CD8-positive, alpha-beta memory T cell (primary cell): ENCODE measurements at regions not wholly inside any gene's neighbourhood (a gene's known extent, or its start where the extent isn't known, plus 50 kb on each side); places are given as distances from the start of the nearest gene placed in this dataset.

ENCODE experiments used
- CTCF ChIA-PET: fragments of 350-600 bp; sonication (Branson Sonifier 250); formaldehyde crosslinking; loops from one replicate; lab custom pipeline; 2021; ENCODE audit warnings: antibody characterized with exemption; lab: Charles Lee
- POLR2A ChIA-PET: fragments of 350-600 bp; sonication (Branson Sonifier 250); formaldehyde crosslinking; loops from one replicate; lab custom pipeline; 2021; ENCODE audit warnings: antibody characterized with exemption; lab: Charles Lee
- DNase-seq, 5 donors: peaks; one replicate each; pipeline versions ENCODE4 v3.0.0 to v3.0.0-alpha.2; 2020 to 2022; ENCODE audit warnings: mixed read lengths in 1 of 5
- H3K27ac ChIP-seq: one replicate; pipeline ENCODE4 v1.7.0; 2013; ENCODE audit warnings: low read depth, mild to moderate bottlenecking, low read length, moderate library complexity
- H3K27me3 ChIP-seq: 2 replicates; pipeline ENCODE4 v1.7.0; 2013; ENCODE audit warnings: low read length, mild to moderate bottlenecking; ENCODE audit not compliant: insufficient read depth, poor library complexity, severe bottlenecking
- H3K36me3 ChIP-seq: 2 replicates; pipeline ENCODE4 v1.7.0; 2013; ENCODE audit warnings: mild to moderate bottlenecking, low read length, moderate library complexity; ENCODE audit not compliant: insufficient read depth
- H3K4me1 ChIP-seq: 2 replicates; pipeline ENCODE4 v1.7.0; 2013; ENCODE audit warnings: mild to moderate bottlenecking, low read length, moderate library complexity; ENCODE audit not compliant: insufficient read depth
- H3K4me3 ChIP-seq: 2 replicates; pipeline ENCODE4 v1.7.0; 2013; ENCODE audit warnings: mild to moderate bottlenecking, low read length
- H3K9me3 ChIP-seq: 2 replicates; pipeline ENCODE4 v1.7.0; 2013; ENCODE audit warnings: mild to moderate bottlenecking, low read length
- H3K27ac Mint-ChIP-seq, 8 donors: one replicate each; pipeline ENCODE4 v1.8.0; 2020 to 2021; ENCODE audit warnings: mixed read lengths in 8 of 8, mild to moderate bottlenecking in 6 of 8, inconsistent platforms in 3 of 8, moderate library complexity in 3 of 8
- H3K27me3 Mint-ChIP-seq, 2 donors: one replicate each; pipeline ENCODE4 v1.8.0; 2020 to 2021; ENCODE audit warnings: mixed read lengths in 2 of 2, mild to moderate bottlenecking in 1 of 2, moderate library complexity in 1 of 2
- H3K36me3 Mint-ChIP-seq, 3 donors: one replicate each; pipeline ENCODE4 v1.8.0; 2020 to 2021; ENCODE audit warnings: mixed read lengths in 3 of 3, inconsistent platforms in 1 of 3, mild to moderate bottlenecking in 1 of 3
- H3K4me1 Mint-ChIP-seq, 3 donors: one replicate each; pipeline ENCODE4 v1.8.0; 2020 to 2021; ENCODE audit warnings: mixed read lengths in 3 of 3, inconsistent platforms in 1 of 3, mild to moderate bottlenecking in 1 of 3
- H3K4me3 Mint-ChIP-seq, 7 donors: one replicate each; pipeline ENCODE4 v1.8.0; 2020 to 2021; ENCODE audit warnings: mixed read lengths in 7 of 7, mild to moderate bottlenecking in 6 of 7, moderate library complexity in 4 of 7, inconsistent platforms in 2 of 7
- H3K9me3 Mint-ChIP-seq, 5 donors: one replicate each; pipeline ENCODE4 v1.8.0; 2020 to 2022; ENCODE audit warnings: mixed read lengths in 5 of 5, mild to moderate bottlenecking in 3 of 5, moderate library complexity in 2 of 5, inconsistent platforms in 1 of 5

DNA sequence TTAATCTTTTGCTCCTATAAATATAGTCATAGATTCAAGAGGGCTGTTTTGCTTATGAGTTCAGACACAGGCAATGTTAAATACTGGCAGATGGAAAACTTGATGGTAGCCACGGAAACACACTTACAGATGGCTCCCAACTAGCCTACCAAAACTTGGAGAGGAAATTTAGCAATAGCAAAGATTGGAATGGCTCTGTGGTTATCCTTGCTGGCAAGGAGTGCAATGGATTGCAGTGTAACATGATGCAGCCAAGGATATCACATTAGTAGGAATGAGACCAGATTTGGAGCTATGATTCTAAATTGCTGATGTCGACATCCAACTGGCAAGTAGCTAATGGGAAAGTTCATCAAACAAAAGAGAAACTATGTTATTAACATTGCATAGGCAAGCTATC, 791.0 kb upstream of the DIAPH2 start:
- Histone ChIP-seq H3K27me3 (no peaks in the 10 kb centered on the region), H3K4me3 (no peak overlapping the region), H3K27ac (no peak overlapping the region), H3K9me3 (no peaks in the 10 kb centered on the region), H3K36me3 (no peaks in the 10 kb centered on the region), H3K4me1 (no peaks in the 10 kb centered on the region)
- peaks cover 0 to 2% (median 0%) of the 10 kb centered on the region in 5 donors for H3K9me3 Mint-ChIP-seq
- H3K36me3 Mint-ChIP-seq, result no peaks in the 10 kb centered on the region
- H3K27me3 Mint-ChIP-seq, result no peaks in the 10 kb centered on the region
- ChIA-PET POLR2A (no interaction called here), CTCF (no interaction called here)
- no peak overlapping the region for H3K27ac Mint-ChIP-seq
- H3K4me3 Mint-ChIP-seq, result no peak overlapping the region
- no peaks in the 10 kb centered on the region for H3K4me1 Mint-ChIP-seq
- no peak for DNase-seq

DNA sequence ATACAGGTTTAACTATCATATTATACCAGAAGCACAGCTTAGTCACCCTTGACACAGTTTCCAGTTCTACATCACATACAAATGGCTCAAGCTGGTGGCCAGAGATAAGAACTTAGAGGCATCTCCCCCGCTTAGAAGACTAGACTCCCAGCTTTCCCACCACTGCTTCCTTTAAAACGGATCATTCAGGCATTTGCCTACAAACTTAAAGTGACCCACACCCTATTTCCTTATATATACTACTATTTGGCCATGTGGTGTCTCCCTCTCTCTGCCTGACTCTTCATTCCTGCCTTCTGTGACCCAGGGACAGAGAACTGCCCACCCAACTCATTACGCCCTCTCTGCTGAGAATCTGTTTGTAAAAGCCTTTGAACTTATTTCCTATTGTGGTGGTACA, 781.2 kb upstream of the DIAPH2 start:
- no peak overlapping the region for H3K4me3 ChIP-seq
- no peaks in the 10 kb centered on the region for H3K4me1 Mint-ChIP-seq
- ChIA-PET CTCF (no interaction called here), POLR2A (no interaction called here)
- H3K4me1 ChIP-seq, result no peaks in the 10 kb centered on the region
- H3K27me3 ChIP-seq, result no peaks in the 10 kb centered on the region
- no peaks in the 10 kb centered on the region for H3K27me3 Mint-ChIP-seq
- no peak overlapping the region for H3K27ac ChIP-seq
- no peaks in the 10 kb centered on the region for H3K9me3 ChIP-seq
- DNase-seq, result no peak
- no peak overlapping the region for H3K4me3 Mint-ChIP-seq
- no peak overlapping the region for H3K27ac Mint-ChIP-seq
- no peaks in the 10 kb centered on the region for H3K36me3 Mint-ChIP-seq
- no peaks in the 10 kb centered on the region for H3K36me3 ChIP-seq
- no peaks in the 10 kb centered on the region for H3K9me3 Mint-ChIP-seq

DNA sequence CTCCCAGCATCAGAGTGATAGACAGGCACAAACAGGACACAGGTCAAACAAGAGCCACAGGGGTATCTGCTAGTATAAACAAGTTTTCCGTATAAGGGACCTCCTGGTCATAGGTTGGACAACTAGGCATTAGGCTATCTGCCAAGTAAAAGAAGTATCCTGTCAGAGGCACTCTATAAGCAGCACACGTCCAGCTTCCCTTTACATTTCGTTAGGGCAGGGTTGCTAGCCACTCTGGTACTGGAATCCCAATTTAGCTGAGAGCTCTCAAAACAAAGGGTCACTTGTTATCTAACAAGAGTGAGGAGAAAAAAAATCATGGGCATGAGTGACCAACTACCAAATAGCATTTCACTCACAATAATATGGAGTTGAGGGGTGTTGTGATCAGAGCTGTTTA, 780.7 kb upstream of the DIAPH2 start:
- Mint-ChIP-seq H3K36me3 (no peaks in the 10 kb centered on the region), H3K4me1 (no peaks in the 10 kb centered on the region), H3K9me3 (no peaks in the 10 kb centered on the region), H3K4me3 (no peak overlapping the region), H3K27me3 (no peaks in the 10 kb centered on the region), H3K27ac (no peak overlapping the region)
- no peak for DNase-seq
- H3K27ac ChIP-seq, result no peak overlapping the region
- no peaks in the 10 kb centered on the region for H3K9me3 ChIP-seq
- no peak overlapping the region for H3K4me3 ChIP-seq
- CTCF ChIA-PET, result no interaction called here
- POLR2A ChIA-PET, result no interaction called here
- H3K27me3 ChIP-seq, result no peaks in the 10 kb centered on the region
- H3K4me1 ChIP-seq, result no peaks in the 10 kb centered on the region
- H3K36me3 ChIP-seq, result no peaks in the 10 kb centered on the region

GRCh38 chrX:95907081-95907480, 777.6 kb upstream of the DIAPH2 start:
- no peak overlapping the region for H3K4me3 Mint-ChIP-seq
- Histone ChIP-seq H3K27me3 (no peaks in the 10 kb centered on the region), H3K36me3 (no peaks in the 10 kb centered on the region), H3K9me3 (no peaks in the 10 kb centered on the region), H3K4me3 (no peak overlapping the region), H3K4me1 (no peaks in the 10 kb centered on the region), H3K27ac (no peak overlapping the region)
- H3K9me3 Mint-ChIP-seq, result peaks cover 0 to 2% (median 0%) of the 10 kb centered on the region in 5 donors
- H3K27me3 Mint-ChIP-seq, result no peaks in the 10 kb centered on the region
- ChIA-PET CTCF (no interaction called here), POLR2A (no interaction called here)
- no peak for DNase-seq
- no peak overlapping the region for H3K27ac Mint-ChIP-seq
- H3K4me1 Mint-ChIP-seq, result no peaks in the 10 kb centered on the region
- H3K36me3 Mint-ChIP-seq, result no peaks in the 10 kb centered on the region

GRCh38 chrX:95911062-95911461, 773.6 kb upstream of the DIAPH2 start:
- Mint-ChIP-seq H3K9me3 (peaks cover 0 to 4% (median 0%) of the 10 kb centered on the region in 5 donors), H3K4me3 (no peak overlapping the region), H3K36me3 (no peaks in the 10 kb centered on the region), H3K27me3 (no peaks in the 10 kb centered on the region), H3K4me1 (no peaks in the 10 kb centered on the region), H3K27ac (no peak overlapping the region)
- Histone ChIP-seq H3K36me3 (no peaks in the 10 kb centered on the region), H3K4me3 (no peak overlapping the region), H3K4me1 (no peaks in the 10 kb centered on the region), H3K27ac (no peak overlapping the region), H3K9me3 (no peaks in the 10 kb centered on the region), H3K27me3 (no peaks in the 10 kb centered on the region)
- CTCF ChIA-PET, result no interaction called here
- no peak for DNase-seq
- POLR2A ChIA-PET, result no interaction called here

DNA sequence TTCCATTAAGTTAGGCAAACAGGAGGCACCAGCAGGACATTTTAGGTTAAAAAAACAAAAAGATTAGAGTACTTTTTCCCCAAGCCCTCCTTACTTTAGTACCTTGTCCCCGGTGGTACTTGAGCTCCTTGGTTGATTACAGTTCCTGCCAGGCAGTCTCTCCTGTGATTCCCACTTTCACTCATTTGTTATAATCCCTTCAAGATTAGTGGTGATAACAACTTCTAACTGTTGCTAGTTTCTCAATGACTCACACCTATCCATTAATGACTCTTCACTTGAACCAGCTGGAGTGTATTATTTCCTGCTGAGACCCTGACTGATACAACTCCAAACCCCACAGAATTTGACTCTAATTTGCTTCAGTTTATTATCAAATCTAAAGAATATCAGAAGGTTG, 765.0 kb upstream of the DIAPH2 start:
- no peak for DNase-seq
- CTCF ChIA-PET, result no interaction called here

GRCh38 chrX:95945528-95945927, 739.1 kb upstream of the DIAPH2 start:
- no peak for DNase-seq
- no peak overlapping the region for H3K4me3 Mint-ChIP-seq
- CTCF ChIA-PET, result no interaction called here
- H3K27ac Mint-ChIP-seq, result no peak overlapping the region
- H3K27ac ChIP-seq, result no peak overlapping the region
- peaks cover 0 to 2% of the 10 kb centered on the region in 2 donors for H3K27me3 Mint-ChIP-seq
- no peaks in the 10 kb centered on the region for H3K36me3 Mint-ChIP-seq
- H3K4me1 ChIP-seq, result no peaks in the 10 kb centered on the region
- no peak overlapping the region for H3K4me3 ChIP-seq
- POLR2A ChIA-PET, result no interaction called here
- H3K9me3 Mint-ChIP-seq, result peaks cover 0 to 6% (median 0%) of the 10 kb centered on the region in 5 donors
- no peaks in the 10 kb centered on the region for H3K4me1 Mint-ChIP-seq
- no peaks in the 10 kb centered on the region for H3K27me3 ChIP-seq
- H3K36me3 ChIP-seq, result no peaks in the 10 kb centered on the region
- no peaks in the 10 kb centered on the region for H3K9me3 ChIP-seq

More for the DNA sequence above, 765.0 kb upstream of the DIAPH2 start:
- Mint-ChIP-seq H3K4me1 (no peaks in the 10 kb centered on the region), H3K9me3 (peaks cover 0 to 4% (median 0%) of the 10 kb centered on the region in 5 donors), H3K36me3 (no peaks in the 10 kb centered on the region), H3K27ac (no peak overlapping the region), H3K27me3 (no peaks in the 10 kb centered on the region), H3K4me3 (no peak overlapping the region)
- H3K4me3 ChIP-seq, result no peak overlapping the region
- H3K27me3 ChIP-seq, result no peaks in the 10 kb centered on the region
- POLR2A ChIA-PET, result no interaction called here
- H3K4me1 ChIP-seq, result no peaks in the 10 kb centered on the region
- H3K27ac ChIP-seq, result no peak overlapping the region
- no peaks in the 10 kb centered on the region for H3K36me3 ChIP-seq
- H3K9me3 ChIP-seq, result no peaks in the 10 kb centered on the region

DNA sequence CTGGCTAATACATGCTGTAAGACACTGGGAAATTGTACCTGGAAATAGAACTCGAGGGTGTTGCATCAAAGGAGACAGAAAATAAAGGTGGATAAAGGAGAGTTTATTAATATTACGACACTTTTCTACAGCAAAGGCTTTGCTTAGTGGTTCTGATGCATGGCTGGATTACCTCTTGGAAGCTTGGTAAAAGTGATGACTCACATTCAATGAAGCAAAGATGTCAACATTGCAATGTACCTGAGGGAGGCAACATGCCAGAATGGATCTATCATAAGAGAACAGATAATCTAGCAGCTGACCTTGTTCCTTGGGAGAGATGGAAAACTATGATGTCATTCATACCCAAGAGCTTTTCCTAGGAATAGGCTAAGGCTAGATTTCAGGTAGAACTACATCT, 735.1 kb upstream of the DIAPH2 start:
- ChIA-PET POLR2A (no interaction called here), CTCF (no interaction called here)
- Histone ChIP-seq H3K36me3 (no peaks in the 10 kb centered on the region), H3K27ac (no peak overlapping the region), H3K27me3 (no peaks in the 10 kb centered on the region), H3K9me3 (no peaks in the 10 kb centered on the region), H3K4me3 (no peak overlapping the region), H3K4me1 (no peaks in the 10 kb centered on the region)
- Mint-ChIP-seq H3K4me3 (no peak overlapping the region), H3K27ac (no peak overlapping the region), H3K27me3 (no peaks in the 10 kb centered on the region), H3K36me3 (no peaks in the 10 kb centered on the region), H3K9me3 (peaks cover 0 to 5% (median 0%) of the 10 kb centered on the region in 5 donors), H3K4me1 (no peaks in the 10 kb centered on the region)
- DNase-seq, result no peak

GRCh38 chrX:95950679-95951078, 734.0 kb upstream of the DIAPH2 start:
- CTCF ChIA-PET, result no interaction called here
- POLR2A ChIA-PET, result no interaction called here
- no peaks in the 10 kb centered on the region for H3K4me1 ChIP-seq
- Mint-ChIP-seq H3K27me3 (peaks cover 0 to 2% of the 10 kb centered on the region in 2 donors), H3K27ac (no peak overlapping the region), H3K36me3 (no peaks in the 10 kb centered on the region), H3K9me3 (peaks cover 0 to 6% (median 0%) of the 10 kb centered on the region in 5 donors), H3K4me1 (no peaks in the 10 kb centered on the region), H3K4me3 (no peak overlapping the region)
- no peak overlapping the region for H3K4me3 ChIP-seq
- DNase-seq, result no peak
- no peaks in the 10 kb centered on the region for H3K27me3 ChIP-seq
- H3K9me3 ChIP-seq, result no peaks in the 10 kb centered on the region
- no peaks in the 10 kb centered on the region for H3K36me3 ChIP-seq
- no peak overlapping the region for H3K27ac ChIP-seq
